NCI-H2227 (cell line): ENCODE measurements at regions not wholly inside any gene's neighbourhood (a gene's known extent, or its start where the extent isn't known, plus 50 kb on each side); places are given as distances from the start of the nearest gene placed in this dataset.

Source experiments
- DNase-seq: peaks from one replicate; lab custom pipeline; 2025; ENCODE audit not compliant: unreplicated experiment; lab: John Stamatoyannopoulos, UW

GRCh38 chr5:2138896-2139295 lies 256.2 kb upstream of the IRX4 start:
- DNase-seq = no peak

DNA sequence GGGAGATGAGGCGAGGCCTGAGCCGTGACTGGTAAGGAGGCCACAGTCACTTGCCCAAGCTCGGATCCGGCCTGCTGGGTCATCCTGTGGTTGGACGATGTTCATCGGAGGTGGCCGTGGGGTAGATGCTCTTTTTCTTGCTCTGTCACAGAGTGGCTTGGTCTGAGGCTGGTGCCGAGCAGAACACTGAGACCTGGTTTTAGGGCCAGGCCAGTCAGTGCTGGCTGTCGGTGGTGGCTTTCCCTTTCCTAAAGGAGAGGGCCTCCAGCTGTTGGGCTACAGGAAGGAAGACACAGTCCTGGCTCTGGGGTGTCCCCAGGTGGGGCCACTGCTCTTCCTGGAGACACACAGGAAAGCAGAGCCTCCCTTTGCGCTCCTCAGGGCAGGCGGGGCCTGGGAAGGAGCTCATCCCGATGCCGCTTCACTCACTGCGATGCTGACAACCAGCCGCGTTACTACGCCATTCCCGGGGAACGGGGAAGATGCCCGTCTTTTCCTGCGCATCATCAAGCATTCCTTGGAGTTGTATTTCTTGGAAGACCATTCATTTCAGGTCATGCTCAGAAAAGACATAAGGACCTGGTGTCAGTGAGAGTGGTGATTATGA lies 254.8 kb upstream of the IRX4 start:
- no peak for DNase-seq

- no peak for DNase-seq
Measured at GRCh38 chr5:2136728-2137333, 254.1 kb upstream of the IRX4 start.

DNA sequence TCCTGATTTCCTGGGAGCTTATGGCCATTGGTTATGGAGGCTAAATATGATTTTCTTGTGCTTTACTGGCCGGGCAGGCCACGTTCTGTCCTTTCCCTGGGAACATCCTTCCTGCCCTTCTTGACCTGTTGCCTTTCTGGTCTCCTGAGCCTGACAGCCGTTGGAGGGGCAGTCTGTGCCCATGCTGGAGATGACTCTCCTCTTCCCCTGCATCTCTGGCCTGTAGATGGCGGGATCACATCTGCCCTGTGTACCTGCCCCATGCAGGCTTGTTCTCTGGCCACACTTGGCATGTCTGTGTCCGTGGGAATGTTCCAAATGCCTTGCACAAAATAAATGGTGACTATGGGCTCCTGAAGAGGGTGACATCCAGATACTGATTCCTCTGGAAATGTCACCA lies 253.1 kb upstream of the IRX4 start:
- DNase-seq = no peak

DNA sequence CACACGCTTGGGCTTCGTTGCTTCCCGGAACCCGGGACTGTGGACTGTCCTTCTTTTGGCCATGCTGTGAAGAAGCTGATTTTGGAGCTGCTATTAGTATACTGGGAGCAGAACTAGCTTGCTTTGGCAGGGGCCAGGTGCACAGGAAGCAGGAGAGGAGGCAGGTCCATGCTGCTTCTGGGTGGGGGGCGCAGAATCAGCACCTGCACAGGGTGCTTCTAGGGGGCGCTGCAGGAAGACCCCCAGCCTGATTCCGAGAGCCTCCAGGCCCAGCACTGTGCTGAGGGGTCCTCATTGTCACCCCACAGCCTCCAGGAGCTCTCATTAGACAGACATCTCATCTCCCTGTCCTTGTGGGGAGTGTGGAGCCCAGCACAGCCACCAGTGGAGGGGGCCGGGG lies 252.6 kb upstream of the IRX4 start:
- no peak for DNase-seq

DNA sequence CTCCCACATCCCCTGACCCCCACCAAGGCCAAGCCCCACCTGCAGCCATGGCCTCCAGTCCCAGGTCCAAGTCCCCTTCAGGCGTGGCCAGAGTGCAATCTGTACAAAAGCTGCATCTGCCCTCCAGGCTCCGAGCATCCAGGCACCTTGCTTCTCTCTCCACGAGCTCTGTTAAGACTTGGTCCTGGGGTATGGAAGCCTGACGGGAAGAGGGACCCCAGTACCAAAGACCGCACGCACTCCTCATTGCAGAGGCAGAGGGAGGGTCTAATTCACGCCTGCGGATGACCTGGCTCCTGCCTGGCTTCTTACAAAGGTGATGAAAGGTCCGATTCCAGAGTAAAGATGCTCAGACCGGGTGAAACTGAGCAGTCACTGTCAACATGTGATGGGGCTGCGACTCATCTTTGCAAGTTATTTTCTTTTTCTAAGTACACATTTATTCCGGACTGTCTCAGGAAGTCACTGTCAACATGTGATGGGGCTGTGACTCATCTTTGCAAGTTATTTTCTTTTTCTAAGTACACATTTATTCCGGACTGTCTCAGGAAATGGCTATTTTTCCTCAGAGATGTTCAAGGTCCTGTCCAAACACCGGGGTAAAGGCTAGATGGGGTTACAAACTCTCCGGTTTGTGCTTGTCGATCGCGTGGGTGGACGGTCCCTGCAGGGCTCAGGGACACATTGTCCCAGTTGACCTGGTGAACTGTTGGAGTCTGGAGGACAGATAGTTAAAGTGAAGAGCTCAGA lies 252.0 kb upstream of the IRX4 start:
- DNase-seq = no peak

- no peak for DNase-seq
Measured at GRCh38 chr5:2133936-2134335, 251.2 kb upstream of the IRX4 start.

- DNase-seq = no peak
Measured at GRCh38 chr5:2133080-2133479, 250.4 kb upstream of the IRX4 start.

- DNase-seq = no peak
Measured at GRCh38 chr5:2132497-2132847, 249.7 kb upstream of the IRX4 start.

DNA sequence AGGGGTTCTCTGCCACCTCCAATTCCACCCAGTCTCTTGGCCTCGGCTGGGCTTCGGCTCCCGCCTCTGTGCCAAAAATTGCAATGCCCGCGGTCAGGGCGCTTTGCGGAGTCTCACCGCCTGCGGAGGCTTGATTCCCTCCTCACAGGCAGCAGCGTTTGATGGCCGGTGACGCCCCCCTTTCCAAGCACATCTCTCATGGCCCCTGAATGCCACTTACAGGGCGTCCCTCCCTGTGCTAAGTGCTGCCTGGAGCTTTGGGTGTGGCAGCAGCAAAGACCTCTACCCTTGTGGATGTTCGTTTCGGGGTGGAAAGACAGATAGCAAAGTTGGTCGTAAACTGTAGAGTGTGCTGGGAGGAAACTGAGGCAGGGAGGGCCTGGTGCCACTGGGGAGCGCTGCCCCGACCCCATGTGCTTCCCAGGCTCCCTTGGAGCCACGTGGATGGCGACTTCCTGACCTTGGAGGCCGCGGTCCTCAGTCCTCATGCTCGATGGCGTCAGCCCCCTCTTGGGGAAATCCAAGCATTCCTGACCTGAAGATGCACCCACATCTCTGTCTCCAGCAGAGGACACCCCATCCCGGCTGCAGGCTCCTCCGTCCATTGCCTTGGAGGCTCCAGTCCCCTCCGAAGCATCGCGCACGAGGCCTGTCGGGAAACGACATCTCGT lies 249.2 kb upstream of the IRX4 start:
- DNase-seq = no peak

GRCh38 chr5:2131196-2131595 lies 248.5 kb upstream of the IRX4 start:
- DNase-seq = no peak

GRCh38 chr5:2130361-2130760 lies 247.6 kb upstream of the IRX4 start:
- DNase-seq = no peak

- no peak for DNase-seq
Measured at GRCh38 chr5:2129568-2130272, 247.0 kb upstream of the IRX4 start.

DNA sequence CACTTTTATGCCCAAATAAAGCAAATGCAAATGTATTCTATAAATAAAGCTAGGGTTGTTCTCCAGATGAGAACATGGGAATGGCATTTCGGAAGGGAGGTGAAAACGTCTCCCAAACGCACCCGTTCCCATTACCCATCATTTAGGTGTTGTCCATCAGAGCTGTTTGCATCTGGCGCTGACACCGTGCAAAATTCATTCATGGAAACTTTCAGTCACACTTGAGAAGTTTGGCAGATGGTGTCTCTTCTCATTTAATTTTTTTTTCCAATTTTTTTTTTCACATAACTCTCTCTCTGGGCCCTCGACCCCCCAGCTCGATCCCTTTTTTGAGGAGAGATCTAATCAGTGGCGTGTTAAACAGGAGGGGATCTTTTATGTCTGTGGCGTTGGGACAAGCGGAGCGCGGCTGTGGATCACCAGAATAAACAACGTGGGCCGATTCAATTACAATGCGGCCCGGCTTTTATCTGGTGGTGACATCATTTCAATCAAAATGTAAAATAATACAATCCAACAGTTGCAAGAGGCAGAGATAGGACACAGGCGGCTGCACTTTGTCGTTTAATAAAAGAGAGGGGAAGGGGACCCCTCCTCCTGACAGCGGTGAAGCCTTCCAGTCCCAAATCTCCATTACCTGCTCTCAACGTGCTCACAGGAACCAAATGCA lies 246.1 kb upstream of the IRX4 start:
- DNase-seq = no peak

GRCh38 chr5:2126512-2126911 lies 243.8 kb upstream of the IRX4 start:
- DNase-seq = no peak

- DNase-seq = no peak
Measured at GRCh38 chr5:2125901-2126265, 243.2 kb upstream of the IRX4 start.

DNA sequence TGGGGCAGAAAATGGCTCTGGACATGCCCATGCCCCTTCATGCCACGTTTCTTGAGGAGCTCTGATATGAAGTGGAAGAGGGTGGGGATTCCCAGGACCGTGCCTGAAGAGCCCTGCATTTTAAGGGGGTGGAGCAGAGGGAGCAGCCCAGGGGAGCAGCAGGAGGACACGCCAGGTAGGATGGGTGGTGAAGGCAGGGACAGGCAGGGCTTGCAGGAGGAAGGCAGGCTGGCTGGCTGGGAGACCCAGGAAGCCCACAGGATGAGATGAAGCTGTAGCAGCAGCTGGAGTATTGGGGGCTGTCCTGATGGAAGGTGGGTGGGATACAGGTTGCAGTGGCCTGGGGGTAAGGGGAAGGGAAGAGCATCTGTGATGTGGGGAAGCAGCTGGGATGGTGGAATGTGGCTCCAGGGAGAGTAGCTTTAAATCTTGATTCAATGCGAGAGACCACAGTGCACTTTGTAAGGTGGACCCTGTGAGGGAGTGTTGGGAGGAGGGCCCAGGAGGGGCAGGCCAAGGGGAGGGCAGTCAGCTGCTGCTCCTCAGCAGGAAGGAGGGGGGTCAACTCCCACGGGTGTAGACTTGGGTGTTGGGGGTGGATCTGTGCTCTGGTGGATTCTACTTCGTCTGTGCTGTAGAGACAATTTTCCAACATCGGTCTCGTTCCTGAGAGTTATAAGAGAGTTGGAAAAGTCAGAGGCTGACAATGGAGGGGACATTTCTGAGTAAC lies 242.6 kb upstream of the IRX4 start:
- no peak for DNase-seq

- no peak for DNase-seq
Measured at GRCh38 chr5:2124434-2125170, 241.9 kb upstream of the IRX4 start.

DNA sequence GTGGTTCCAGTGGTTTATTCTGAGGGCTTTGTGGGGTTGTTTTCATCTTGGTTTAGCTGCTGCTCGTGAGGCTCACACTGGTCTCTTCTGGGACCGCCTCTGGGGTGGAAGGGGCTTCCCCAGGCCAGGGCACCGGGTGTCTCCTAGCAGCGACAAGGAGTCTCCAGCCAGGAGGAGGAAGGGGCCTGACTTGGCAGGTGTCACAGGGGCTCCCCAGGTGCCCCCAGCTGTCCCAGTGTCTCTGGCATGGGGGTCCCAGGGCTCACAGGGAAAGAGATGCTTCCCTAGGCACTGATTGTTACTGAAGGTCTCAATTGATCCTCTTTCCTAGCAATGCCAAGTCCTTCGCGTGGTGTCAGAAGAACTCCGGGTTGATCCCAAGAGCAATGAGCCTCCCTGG lies 241.1 kb upstream of the IRX4 start:
- no peak for DNase-seq

DNA sequence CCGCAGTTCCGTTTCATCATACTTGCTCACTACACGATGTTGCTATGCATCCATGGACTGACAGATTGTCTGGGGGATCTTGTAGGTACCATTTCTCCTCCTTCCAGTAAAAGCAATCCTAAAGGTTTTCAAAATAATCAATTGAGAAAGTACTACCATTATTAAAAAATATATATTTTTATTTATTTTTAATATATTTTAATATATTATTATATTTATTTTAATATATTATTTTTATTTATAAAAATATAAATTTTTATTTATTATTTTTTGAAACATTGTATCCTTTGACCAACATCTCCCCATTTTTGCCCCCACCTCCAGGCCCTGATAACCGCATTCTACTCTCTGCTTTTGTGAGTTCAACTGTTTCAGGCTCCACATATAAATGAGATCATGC lies 237.6 kb upstream of the IRX4 start:
- no peak for DNase-seq
